WTC11 (cell line): ENCODE measurements at regions not wholly inside any gene's neighbourhood (a gene's known extent, or its start where the extent isn't known, plus 50 kb on each side); places are given as distances from the start of the nearest gene placed in this dataset.

Experiments
- ATAC-seq: fragments of 200-7000 bp; cut with Tn5 transposase; 2 replicates; pipeline ENCODE4 v1.10.0; 2021; ENCODE audit warnings: mild to moderate bottlenecking, moderate library complexity
- CTCF ChIA-PET: fragments of 300-600 bp; sonication (Branson Sonifier 250); formaldehyde crosslinking; loops from one replicate; lab custom pipeline; 2021; ENCODE audit warnings: antibody characterized with exemption; lab: Charles Lee
- POLR2A ChIA-PET: fragments of 350-600 bp; sonication (Branson Sonifier 250); formaldehyde crosslinking; loops from one replicate; lab custom pipeline; 2021; ENCODE audit warnings: antibody characterized with exemption; lab: Charles Lee
- DNase-seq: peaks from one replicate; pipeline ENCODE4 v3.0.0; 2021; ENCODE audit warnings: low spot score
- H3K27ac Mint-ChIP-seq: 2 replicates; pipeline ENCODE4 v1.8.0; 2021; ENCODE audit warnings: mixed read lengths
- H3K27me3 Mint-ChIP-seq: 2 replicates; pipeline ENCODE4 v1.8.0; 2021; ENCODE audit warnings: low read depth, mild to moderate bottlenecking, moderate library complexity, mixed read lengths
- H3K36me3 Mint-ChIP-seq: 2 replicates; pipeline ENCODE4 v1.8.0; 2021; ENCODE audit warnings: mixed read lengths
- H3K4me1 Mint-ChIP-seq: 2 replicates; pipeline ENCODE4 v1.8.0; 2022; ENCODE audit warnings: mixed read lengths
- H3K4me3 Mint-ChIP-seq: 2 replicates; pipeline ENCODE4 v1.8.0; 2021; ENCODE audit warnings: mild to moderate bottlenecking, moderate library complexity, mixed read lengths
- H3K9me3 Mint-ChIP-seq: 2 replicates; pipeline ENCODE4 v1.8.0; 2021; ENCODE audit warnings: mixed read lengths
- CREB1 ChIP-seq: sonication (generic); formaldehyde crosslinking; IDR thresholded peaks from 2 replicates; pipeline ENCODE4 v1.8.0; 2023; ENCODE audit warnings: mild to moderate bottlenecking, missing genetic modification reagents
- ELF4 ChIP-seq: sonication (generic); formaldehyde crosslinking; IDR thresholded peaks from 2 replicates; pipeline ENCODE4 v1.8.1; 2022; ENCODE audit warnings: low read depth, mild to moderate bottlenecking, moderate library complexity, missing genetic modification reagents
- ERG ChIP-seq: fragments of 250-450 bp; sonication (Bioruptor Pico); IDR thresholded peaks from 2 replicates; pipeline ENCODE4 v1.8.0; 2021; ENCODE audit warnings: mild to moderate bottlenecking
- FOXJ3 ChIP-seq: sonication (generic); formaldehyde crosslinking; IDR thresholded peaks from 2 replicates; pipeline ENCODE4 v1.9.0; 2021; ENCODE audit warnings: missing genetic modification reagents, mild to moderate bottlenecking, borderline replicate concordance
- FOXP1 ChIP-seq: sonication (generic); formaldehyde crosslinking; IDR thresholded peaks from 2 replicates; pipeline ENCODE4 v1.8.0; 2022; ENCODE audit warnings: missing genetic modification reagents, mild to moderate bottlenecking, moderate library complexity, borderline replicate concordance
- HMGA2 ChIP-seq: fragments of 250-450 bp; sonication (Bioruptor Pico); IDR thresholded peaks from 2 replicates; pipeline ENCODE4 v1.4.0; 2021; ENCODE audit warnings: mild to moderate bottlenecking, moderate library complexity
- HMGXB4 ChIP-seq: sonication (generic); formaldehyde crosslinking; IDR thresholded peaks from 2 replicates; pipeline ENCODE4 v1.8.1; 2023; ENCODE audit warnings: mild to moderate bottlenecking, moderate library complexity, missing genetic modification reagents
- IRF1 ChIP-seq: sonication (generic); formaldehyde crosslinking; IDR thresholded peaks from 2 replicates; pipeline ENCODE4 v1.8.0; 2023; ENCODE audit warnings: missing genetic modification reagents
- MLX ChIP-seq: sonication (generic); formaldehyde crosslinking; IDR thresholded peaks from 2 replicates; pipeline ENCODE4 v1.8.1; 2023; ENCODE audit warnings: mild to moderate bottlenecking, missing genetic modification reagents, moderate library complexity
- MXD4 ChIP-seq: fragments of 250-450 bp; sonication (Bioruptor Pico); IDR thresholded peaks from 2 replicates; pipeline ENCODE4 v1.8.0; 2021; ENCODE audit warnings: mild to moderate bottlenecking, moderate library complexity, borderline replicate concordance
- NFYB ChIP-seq: sonication (generic); formaldehyde crosslinking; conservative IDR thresholded peaks from 2 replicates; pipeline ENCODE4 v1.8.0; 2022; ENCODE audit warnings: low read depth, missing genetic modification reagents
- NR3C1 ChIP-seq: sonication (generic); formaldehyde crosslinking; conservative IDR thresholded peaks from 2 replicates; pipeline ENCODE4 v1.8.1; 2023; ENCODE audit warnings: low read depth, mild to moderate bottlenecking, missing genetic modification reagents
- RELA ChIP-seq: sonication (generic); formaldehyde crosslinking; IDR thresholded peaks from 2 replicates; pipeline ENCODE4 v1.8.1; 2022; ENCODE audit warnings: missing genetic modification reagents, mild to moderate bottlenecking, borderline replicate concordance
- RORB ChIP-seq: fragments of 250-450 bp; sonication (Bioruptor Pico); IDR thresholded peaks from 2 replicates; pipeline ENCODE4 v1.9.0; 2021; ENCODE audit warnings: mild to moderate bottlenecking
- SMAD3 ChIP-seq: sonication (generic); formaldehyde crosslinking; IDR thresholded peaks from 2 replicates; pipeline ENCODE4 v1.8.0; 2022; ENCODE audit warnings: missing genetic modification reagents, mild to moderate bottlenecking, borderline replicate concordance
- ZNF138 ChIP-seq: sonication (generic); formaldehyde crosslinking; conservative IDR thresholded peaks from 2 replicates; pipeline ENCODE4 v1.8.1; 2022; ENCODE audit warnings: mild to moderate bottlenecking, moderate library complexity, missing genetic modification reagents
- ZNF219 ChIP-seq: sonication (generic); formaldehyde crosslinking; IDR thresholded peaks from 2 replicates; pipeline ENCODE4 v1.8.0; 2023; ENCODE audit warnings: missing genetic modification reagents, mild to moderate bottlenecking, borderline replicate concordance

- TF ChIP-seq SMAD3 (CRISPR knock-in tag), result no peak
- TF ChIP-seq RORB, result no peak
- no peak for TF ChIP-seq ELF4
- TF ChIP-seq MLX (CRISPR knock-in tag), result no peak
- TF ChIP-seq IRF1, result no peak
- no peak for TF ChIP-seq ERG (CRISPR knock-in tag)
- TF ChIP-seq ZNF219 (CRISPR knock-in tag), result no peak
- no peak for TF ChIP-seq FOXP1 (CRISPR knock-in tag)
- no peak for TF ChIP-seq HMGA2
- TF ChIP-seq NR3C1 (CRISPR knock-in tag), result no peak
Measured at GRCh38 chr12:130098301-130099005, 63.8 kb upstream of the FZD10 start (continued).

- Mint-ChIP-seq H3K36me3 (peaks cover 41% of the 10 kb centered on the region), H3K9me3 (peaks cover 45% of the 10 kb centered on the region), H3K27ac (no peak overlapping the region), H3K4me1 (peaks cover 15% of the 10 kb centered on the region), H3K27me3 (peaks cover 21% of the 10 kb centered on the region), H3K4me3 (no peak overlapping the region)
- no peak for TF ChIP-seq CREB1 (CRISPR knock-in tag)
- CTCF ChIA-PET, result no interaction called here
- POLR2A ChIA-PET, result no interaction called here
- DNase-seq (no peak), ATAC-seq (no peak)
Measured at GRCh38 chr12:130100634-130101362, 61.5 kb upstream of the FZD10 start.

- Mint-ChIP-seq H3K9me3 (peaks cover 45% of the 10 kb centered on the region), H3K36me3 (peaks cover 41% of the 10 kb centered on the region), H3K27ac (no peak overlapping the region), H3K27me3 (peaks cover 23% of the 10 kb centered on the region), H3K4me3 (no peak overlapping the region), H3K4me1 (peaks cover 15% of the 10 kb centered on the region)
- POLR2A ChIA-PET, result no interaction called here
- DNase-seq, result no peak
- ATAC-seq, result no peak
- TF ChIP-seq HMGXB4 (CRISPR knock-in tag) (no peak), ZNF138 (CRISPR knock-in tag) (no peak), RELA (no peak), FOXJ3 (no peak), MXD4 (no peak), NFYB (CRISPR knock-in tag) (no peak), HMGA2 (no peak)
- CTCF ChIA-PET, result no interaction called here
Measured at GRCh38 chr12:130101370-130101769, 60.9 kb upstream of the FZD10 start.
